NCI-H1694 treated with DMSO at 0.1 percent for 48 hours (cell line): ENCODE measurements at regions not wholly inside any gene's neighbourhood (a gene's known extent, or its start where the extent isn't known, plus 50 kb on each side); places are given as distances from the start of the nearest gene placed in this dataset.
"Not testable (repeated sequence)": the region's sequence is repeated elsewhere in the genome, so short reads cannot be mapped to it uniquely, and the experiment has no call there.

Experiments
- DNase-seq: peaks from one replicate; lab custom pipeline; 2025; lab: John Stamatoyannopoulos, UW

DNA sequence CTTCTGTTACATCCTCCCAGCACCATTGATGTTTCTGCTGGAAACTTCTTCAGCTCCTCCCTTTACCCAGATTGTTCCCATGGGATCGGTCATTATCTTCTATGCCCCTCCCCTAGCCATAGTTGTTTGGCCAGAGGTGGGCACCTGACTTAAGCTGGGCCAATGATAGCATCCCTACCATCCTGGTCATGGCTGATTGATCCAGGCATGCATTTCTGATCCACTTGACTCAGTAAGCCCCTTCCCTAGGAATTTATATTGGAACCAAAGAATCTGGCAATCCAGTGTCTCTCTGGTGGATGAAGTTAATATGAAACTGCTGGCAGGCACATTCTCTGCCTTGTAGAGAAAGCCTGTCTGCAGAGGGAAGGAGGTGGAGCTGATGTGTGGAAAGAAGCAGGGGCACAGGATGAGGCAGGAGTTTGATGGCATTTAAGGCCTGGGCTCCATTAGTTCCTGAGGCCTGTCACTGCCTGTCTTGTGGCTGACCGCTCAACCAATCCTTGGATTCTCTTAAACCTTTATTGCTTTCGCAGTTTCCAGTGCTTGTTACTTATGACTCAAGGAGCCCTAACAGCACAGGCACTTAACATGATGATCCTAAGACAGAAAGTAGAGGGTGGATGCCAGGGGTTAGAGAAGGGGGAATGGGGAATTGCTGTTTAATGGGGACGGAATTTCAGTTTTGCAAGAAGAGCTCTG lies 152.4 kb downstream of the ABCC12 start:
- DNase-seq = no peak

DNA sequence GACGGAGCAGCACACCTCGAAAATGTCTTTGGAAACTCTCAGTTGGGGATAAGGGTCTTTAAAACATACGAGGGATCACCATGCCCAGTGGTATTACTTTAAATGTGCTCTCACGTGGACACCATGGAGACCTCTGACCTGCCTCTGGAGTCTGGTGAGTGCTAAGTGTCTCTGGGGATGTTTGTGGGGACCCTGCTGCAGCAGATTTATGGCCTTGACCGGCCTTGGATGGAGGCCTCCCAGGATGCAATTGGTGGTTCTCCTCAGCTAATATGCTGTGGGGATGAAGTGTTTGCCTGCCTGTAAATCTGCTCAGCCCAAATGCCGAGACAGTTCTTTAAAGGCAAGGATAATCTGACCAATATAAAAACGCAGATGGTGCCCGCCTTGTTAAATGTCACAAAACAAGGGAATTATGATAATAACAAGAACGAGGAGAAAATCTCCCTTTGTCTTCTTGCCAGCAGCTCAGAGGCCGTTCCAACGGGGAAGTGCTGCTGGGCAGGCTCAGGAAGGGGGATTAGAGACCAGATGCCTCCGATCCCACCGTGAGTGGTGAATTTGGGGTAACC lies 154.4 kb downstream of the ABCC12 start:
- DNase-seq = no peak

DNA sequence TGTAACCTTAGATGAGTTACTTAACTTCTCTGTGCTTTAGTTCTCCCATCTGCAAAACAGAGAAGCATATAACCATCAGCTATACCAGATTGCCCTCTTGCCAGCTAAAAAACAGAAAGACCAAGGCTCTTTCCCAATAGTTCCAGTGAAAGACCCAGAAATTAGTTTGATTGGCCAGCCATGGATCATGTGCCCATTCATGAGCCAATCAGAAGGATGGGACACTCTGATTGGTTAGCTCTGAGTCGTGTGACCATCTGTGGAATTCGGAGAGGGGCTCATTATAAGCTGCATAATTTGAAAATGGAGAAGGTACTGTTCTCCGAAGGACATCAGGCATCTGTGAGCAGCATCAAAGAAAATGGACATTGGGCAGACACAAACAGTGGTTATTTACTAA lies 155.2 kb downstream of the ABCC12 start:
- DNase-seq = no peak

DNA sequence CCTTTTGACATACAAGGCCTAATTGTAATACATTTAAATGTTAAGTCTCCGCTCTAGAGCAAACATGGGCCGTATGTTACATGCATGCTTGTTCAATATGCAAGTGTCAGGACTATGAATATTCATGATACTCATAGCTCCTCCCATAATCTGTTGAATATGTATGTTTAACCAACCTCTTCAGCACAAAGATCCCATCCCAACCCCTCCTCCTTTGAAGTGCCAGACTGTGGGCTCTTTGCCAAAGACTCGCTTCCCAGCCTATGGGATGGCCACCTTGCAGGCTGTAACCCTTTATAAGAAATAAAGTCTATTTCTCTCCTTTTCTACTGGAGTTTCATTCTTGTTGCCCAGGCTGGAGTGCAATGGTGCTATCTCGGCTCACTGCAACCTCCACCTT lies 156.2 kb downstream of the ABCC12 start:
- DNase-seq = no peak

DNA sequence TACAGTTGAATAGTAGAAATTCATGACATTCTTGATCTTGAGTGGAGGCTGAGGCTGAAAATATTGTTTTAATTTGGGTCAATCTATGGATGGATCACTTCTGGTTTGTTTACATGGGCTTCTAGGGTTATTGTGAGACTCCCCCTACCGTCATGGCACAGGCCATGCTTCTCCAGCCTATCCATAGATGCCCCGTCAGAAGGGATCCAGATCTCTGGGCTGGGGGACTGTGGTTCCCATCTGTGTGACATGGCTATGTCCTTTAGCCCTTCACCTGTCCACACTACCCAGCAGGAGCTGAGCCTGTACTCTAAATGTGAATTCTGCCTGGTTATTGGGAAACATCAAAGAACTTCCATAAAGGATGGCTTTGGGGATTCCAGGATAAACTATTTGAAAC lies 160.4 kb downstream of the ABCC12 start:
- no peak for DNase-seq

DNA sequence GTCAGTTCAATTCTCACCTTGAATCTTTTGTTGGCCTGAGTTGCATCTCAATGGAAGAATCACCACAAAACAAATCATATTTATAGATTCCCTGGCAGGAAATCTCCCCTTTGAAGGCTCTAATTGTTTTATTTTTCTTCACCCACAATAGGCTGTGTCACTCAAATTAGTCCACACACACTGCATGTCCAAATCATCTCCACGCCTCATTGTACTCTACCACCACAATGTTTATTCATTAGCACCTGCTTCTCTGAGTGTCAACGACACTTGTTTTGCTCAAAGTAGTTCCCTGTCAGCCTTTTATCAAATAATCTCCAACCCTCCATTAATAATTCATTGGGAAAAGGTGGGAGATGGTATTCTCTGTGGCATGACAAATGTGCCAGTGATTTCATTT lies 164.3 kb downstream of the ABCC12 start:
- DNase-seq = no peak

DNA sequence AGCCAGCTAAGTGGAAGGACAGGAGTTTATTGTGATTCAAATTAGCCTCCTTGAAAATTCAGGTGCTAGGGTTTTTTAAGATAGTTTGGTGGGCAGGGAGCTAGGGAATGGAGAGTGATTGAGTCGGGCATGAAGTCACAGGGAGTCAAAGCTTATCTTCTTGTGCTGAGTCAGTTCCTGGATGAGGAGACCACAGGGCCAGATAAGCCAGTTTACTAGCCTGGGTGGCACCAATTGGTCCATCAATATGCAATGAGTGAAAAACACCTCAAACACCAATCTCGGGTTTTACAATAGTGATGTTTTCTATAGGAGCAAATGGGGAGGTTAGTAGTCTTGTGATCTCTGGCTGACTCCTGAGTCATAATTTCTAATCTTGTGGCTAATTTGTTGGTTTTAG lies 165.1 kb downstream of the ABCC12 start:
- DNase-seq = no peak

DNA sequence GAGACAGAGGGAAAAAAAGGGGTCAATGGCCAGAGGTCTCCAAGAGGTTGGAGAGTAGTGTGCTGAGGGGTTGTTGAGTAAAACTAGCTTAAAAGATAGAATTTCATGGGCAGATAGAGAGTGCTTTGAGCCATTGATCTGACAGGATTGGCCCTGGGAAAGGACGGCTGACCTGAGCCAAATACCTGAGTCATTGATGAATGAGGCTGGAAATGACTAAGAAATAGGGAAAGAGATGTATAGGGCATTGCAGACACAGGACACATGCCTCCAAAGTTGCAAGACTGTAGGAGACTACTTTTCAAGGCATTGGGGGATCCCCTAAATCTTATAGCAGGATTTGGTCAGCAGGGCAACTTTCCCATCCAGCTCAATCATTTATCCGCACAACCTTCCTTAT lies 168.7 kb downstream of the ABCC12 start:
- no peak for DNase-seq

DNA sequence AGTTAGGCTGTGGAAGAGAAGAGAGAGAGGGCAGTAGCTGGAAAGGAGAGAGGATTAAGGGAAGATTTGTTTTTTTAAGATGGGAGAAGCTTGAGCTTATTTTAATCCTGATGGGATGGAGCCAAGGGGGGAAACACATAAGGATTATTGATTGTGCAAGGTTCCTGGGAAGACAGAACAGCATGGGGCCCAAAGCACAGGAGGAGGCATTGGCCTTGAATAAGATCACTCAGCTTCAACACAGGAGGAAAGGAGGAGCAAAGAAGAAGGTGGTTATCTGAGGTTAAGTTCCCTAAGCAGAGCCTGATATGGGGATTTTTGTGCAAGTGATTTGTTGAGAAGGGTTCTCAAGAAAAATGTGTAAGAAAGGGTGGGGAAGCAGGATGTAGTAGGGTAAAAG lies 169.8 kb downstream of the ABCC12 start:
- DNase-seq = no peak

DNA sequence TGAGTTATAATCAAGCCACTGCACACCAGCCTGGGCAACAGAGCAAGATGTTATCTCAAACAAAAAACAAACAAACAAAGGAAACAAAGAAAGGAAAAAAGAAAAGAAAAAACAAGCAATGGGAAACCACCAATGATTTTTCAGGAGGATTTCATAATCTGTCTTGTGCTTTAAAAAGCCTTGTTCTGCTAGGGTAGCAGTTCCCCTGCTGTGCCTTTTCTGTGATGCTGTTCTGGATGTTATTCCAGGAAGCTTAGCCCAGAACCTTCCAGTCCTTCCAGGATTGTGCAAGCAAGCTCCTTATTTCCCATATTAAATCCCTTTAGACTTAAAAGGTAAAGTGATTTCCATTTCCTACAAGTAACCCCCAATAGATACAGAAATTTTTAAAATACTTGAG lies 171.1 kb downstream of the ABCC12 start:
- DNase-seq = no peak

DNA sequence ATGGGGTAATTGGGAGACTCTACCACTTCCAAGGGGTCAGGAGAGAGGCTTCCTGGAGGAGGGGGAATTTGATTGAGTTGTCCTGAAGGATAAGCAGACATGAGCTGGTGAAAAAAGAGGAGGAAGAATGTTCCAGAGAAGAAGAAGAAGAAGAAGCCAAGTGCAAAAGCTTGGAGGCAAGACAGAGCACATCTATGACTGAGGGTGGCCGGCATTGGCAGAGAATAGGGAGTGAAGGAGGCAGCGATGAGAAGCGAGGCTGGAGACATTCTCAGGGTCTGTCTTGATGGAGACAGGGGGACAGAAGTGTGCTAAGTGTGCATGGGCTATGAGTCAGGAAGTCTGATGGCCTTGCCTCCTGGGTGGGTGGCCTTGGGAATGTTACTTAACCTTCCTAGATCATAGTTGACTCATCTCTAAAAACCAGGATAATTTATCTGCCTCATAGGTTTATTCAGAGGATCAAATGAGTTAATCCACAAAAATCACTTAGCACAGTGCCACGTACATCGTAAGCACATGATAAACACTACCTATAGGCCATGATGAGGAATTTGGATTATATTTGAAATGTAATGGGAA lies 171.7 kb downstream of the ABCC12 start:
- DNase-seq = no peak

DNA sequence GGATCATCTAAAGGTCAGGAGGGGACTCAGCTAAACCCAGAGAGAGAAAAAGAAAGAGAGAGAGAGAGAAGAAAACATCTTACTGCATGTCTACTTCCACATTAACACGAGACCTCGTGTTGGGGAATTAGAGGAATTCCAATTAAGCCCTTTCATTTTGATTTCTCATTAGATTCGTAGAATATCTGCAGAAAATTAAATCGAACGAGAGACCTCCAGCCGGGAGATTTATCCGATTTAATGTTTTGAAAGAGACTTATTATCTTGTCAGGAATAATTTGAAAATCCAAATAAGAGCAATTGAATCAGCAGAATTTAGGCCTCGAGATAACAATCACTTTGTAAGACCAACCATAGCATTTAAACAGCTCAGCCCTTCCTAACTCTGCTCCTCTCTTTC lies 175.6 kb downstream of the ABCC12 start:
- no peak for DNase-seq

DNA sequence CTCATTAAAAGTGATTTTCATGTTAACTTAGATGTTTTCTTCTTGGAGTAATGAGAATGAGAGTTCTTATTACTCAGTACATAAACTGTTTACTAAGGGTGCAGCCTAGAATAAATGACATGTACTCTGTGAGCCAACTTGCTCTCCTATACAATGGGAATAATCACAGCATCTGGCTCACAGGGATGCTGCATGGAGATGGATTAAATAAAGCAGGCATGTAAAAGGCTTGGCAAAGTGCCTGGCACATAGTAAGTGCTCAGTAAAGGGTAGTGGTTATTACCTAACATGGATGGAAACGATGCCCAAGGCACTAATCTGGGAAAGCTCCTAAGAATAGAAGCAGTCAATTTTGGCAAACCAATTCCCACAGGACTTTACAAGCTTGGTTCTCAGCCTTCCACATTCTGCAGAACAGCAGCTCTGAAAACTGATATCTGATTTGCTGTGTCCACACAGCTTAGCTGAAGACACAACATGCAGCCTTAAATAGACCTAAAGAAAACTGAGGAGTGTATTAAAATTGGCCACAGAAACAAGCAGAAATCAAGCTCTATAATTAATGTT lies 176.1 kb downstream of the ABCC12 start:
- DNase-seq = no peak

DNA sequence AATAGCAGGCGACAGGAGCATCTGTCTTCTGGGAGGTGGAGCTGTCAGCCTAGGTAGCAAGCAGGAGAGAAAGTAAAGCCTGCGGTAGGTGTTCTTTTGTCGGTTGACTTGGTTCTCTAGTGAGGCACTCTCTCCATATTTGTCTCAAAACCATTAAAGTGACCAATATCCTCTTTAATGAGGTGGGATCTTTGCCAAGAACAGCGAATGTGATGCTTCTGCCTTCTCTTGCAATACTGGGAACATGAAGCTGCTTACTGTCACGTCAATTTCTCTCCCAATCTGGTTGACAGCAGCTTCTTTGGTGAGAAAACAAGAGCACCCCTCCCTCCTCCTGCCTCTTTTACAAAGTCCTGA lies 176.7 kb downstream of the ABCC12 start:
- no peak for DNase-seq

DNA sequence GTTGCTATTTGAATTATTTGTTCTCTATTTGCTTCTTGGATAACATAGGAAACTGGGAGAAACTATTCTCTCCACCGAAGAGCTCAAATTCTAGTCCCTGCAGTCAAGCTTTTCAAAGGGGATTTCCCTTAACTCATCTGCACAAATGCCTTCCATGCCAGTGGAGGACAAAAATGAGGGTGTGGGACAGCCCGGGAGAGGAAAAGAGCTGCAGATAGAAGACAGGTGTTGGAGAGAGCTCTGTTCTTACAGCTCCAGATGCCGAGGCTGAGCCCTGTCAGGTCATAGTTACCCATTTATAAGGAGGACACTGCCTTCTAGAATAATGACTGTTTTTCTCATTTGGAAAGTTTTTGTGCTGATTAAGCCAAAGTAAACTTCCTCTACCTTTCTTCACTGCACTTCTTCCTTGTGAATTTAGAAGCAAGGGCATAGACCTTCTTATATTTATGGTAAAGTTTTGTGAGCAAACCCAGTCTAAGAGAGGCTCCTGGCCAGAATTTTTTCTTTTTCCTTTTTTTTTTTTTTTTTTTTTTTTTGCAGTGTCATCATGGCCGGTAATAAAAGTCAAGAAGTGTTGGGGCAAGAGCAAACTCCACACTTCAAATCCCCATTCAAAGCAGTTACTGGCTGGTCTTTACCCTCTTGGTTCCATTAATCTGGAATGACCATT lies 177.2 kb downstream of the ABCC12 start:
- no peak for DNase-seq

DNA sequence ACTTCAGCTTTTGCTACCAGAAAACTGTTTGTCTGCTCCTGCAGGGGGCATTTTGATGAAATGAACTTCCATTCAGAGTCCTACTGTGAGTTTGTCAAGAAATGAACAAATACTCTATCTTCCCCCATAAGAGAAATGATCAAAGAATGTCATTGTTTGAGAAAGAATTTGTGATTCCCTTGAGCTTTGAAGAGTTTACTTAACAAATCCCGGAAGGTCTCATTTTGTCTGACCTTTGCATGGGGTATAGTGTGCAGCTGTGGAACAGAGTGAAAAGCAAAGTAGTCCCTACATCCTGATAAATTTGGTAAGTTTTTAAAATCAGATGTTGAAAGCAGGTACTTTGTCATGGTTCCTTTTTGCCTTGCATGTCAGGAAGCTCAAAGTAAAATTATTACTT lies 178.0 kb downstream of the ABCC12 start:
- DNase-seq = no peak

DNA sequence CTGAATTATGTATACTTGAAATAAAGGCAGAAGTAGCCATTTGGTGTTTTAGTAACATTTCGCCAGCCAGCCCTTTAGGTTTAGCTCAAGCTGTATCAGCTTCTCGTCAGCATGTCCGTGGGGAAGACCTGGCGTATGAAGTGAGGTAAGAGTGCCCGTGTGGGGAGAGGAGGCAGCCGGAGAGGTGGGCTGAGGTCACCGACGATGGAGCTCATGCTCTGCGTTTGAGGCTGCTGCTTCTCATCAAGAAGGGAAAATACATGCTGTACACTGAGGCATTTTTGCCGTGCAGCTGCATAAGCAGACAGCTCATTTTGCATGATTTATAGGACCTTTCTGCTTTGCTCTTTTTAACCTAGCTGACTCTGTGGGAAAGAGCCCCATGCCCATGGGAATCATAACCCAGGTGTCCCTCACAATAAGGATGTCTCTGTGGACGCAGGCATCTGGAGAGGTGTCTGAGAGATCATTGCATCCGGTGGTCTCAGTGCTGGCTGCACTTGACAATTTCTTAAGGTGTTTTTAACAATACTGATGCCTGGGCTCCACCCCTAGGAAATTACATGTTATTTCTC lies 179.1 kb downstream of the ABCC12 start:
- no peak for DNase-seq

DNA sequence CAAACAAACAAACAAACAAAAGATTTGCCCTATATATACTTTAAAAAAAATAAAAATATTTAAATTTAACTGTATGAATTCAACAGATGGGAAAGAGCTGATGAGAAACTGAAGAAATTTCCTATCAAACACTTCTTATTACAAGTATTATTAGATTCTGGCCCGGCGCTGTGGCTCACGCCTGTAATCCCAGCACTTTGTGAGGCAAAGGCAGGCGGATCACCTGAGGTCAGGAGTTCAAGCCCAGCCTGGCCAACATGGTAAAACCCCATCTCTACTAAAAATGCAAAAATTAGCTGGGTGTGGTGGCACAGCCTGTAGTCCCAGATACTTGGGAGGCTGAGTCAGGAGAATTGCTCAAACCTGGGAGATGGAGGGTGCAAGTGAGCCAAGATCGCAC lies 180.8 kb downstream of the ABCC12 start:
- not testable (repeated sequence) for DNase-seq

DNA sequence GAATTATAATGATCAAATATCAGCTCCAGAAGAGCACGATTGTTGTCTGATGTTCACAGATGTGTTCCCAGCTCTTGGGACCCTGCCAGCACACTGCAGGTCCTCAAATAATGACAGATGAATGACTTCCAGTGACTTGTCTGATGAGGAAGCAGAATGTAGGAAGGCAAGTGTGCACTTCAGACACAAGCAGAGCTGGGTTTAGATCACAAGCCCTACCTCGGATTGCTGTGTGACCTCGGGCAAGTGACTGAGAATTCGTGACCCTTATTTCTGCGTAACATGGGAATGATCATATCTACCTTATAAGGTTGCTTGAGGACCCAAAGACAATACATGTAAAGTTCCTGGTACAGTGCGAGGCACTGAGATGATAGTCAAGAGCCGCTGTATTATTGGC lies 182.2 kb downstream of the ABCC12 start:
- DNase-seq = no peak

DNA sequence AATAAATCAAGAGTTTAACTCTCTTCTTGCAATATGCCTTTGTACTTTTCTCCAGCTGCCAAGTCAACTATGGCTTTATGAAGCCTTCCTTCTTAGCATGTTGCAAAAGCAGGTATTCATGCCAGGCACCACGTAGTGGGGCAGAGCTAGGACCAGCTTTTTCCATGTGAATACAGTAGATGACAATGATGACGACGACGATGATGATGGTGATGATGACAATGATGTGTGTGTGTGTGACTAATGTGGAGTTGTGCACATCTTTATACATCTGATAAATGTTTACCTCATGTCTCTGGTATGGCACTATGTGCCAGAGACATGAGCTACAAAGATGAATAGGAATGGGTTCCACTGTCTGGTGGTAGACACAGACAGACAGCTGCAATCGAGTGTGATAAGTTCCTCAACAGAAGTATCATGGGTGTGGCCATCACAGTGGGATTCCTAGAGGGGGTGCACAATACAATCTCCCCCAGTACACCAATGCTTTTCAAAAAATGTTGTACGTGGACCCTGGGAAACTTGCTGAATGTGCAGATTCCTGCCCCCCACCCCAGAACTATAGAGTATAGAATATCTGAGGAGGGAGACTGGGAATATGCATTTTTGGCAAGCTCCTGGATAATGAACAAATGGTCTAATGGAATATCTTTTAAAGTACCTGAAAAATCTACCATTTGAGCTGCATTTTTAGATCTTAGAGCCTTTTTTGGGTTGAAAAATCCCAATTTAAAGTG lies 183.4 kb downstream of the ABCC12 start:
- no peak for DNase-seq

DNA sequence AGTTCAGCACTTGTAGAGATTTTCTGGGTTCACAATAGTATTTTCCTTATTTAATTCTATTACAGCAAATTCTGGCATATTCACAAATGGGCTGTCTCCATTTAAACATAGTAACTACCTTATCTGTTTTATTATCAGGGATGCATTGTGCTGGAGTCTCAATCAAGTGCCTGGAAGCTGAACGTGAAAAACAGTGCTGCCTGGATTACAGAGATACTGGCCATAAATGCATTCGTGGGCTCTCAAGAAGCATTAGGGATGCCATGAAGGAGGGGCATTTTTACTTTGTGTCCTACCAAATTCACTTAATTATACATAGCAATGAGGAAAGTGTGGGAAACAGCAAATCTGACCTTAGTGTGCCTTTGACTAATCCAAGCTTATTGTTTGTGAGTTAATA lies 184.6 kb downstream of the ABCC12 start:
- no peak for DNase-seq

DNA sequence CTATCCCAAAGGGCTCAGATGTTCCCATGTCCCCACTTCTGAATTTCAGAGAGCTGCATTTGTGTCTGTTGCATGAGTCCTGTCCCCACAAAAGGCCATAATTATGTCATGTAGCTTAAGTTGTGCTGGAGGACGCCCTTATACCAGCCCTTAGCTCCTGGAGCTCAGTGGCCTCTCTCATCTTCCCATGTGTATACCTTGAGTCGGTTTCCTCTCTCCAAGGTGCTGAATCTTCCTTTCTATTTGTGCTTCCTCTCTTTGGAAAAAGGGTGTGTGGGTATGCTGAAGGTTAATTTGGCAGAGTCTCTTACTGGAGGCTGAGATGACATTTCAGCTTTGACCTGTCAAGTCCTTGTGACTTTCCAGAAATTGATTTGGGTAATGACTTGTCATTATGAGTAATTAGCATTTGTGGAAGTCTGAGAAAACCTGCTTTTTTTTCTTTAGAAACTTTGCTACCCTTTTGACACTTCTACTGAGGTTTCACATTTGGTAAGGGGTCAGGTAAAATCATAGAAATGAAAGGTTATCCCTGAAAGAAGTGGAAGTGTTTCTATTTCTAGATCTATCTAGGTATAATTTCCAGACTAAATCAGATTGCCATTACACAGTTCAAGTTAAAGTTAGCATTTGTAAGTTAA lies 185.4 kb downstream of the ABCC12 start:
- no peak for DNase-seq
